ENCODE measurements at regions not wholly inside any gene's neighbourhood (a gene's known extent, or its start where the extent isn't known, plus 50 kb on each side); places are given as distances from the start of the nearest gene placed in this dataset.

DNA sequence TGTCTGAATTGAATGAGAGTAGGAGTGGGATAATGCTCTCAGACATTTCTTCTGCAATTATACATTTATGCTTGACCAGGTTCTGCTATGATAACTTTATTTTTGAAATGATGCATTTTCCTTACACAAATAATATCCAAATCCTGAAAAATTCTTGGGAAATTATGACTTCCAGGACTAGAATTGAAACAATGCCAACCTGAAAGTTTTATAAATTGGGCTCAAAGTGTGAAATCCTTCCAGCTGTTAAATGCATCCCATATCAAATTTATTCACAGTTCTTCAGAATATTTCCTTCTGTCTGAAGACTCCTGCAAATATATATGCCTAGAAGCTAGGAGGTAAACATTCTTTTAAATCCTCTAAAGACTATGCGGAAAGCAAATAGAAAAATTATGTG is 155.7 kb upstream of the EYA4 start:
- TF ChIP-seq, protein P1, sequence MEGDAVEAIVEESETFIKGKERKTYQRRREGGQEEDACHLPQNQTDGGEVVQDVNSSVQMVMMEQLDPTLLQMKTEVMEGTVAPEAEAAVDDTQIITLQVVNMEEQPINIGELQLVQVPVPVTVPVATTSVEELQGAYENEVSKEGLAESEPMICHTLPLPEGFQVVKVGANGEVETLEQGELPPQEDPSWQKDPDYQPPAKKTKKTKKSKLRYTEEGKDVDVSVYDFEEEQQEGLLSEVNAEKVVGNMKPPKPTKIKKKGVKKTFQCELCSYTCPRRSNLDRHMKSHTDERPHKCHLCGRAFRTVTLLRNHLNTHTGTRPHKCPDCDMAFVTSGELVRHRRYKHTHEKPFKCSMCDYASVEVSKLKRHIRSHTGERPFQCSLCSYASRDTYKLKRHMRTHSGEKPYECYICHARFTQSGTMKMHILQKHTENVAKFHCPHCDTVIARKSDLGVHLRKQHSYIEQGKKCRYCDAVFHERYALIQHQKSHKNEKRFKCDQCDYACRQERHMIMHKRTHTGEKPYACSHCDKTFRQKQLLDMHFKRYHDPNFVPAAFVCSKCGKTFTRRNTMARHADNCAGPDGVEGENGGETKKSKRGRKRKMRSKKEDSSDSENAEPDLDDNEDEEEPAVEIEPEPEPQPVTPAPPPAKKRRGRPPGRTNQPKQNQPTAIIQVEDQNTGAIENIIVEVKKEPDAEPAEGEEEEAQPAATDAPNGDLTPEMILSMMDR (IDR thresholded peaks at IDR 0.05; ENCODE audit: unreplicated experiment) = no peak
- no peak for DNase-seq (ENCODE audit: unreplicated experiment)
- Mint-ChIP-seq H3K4me3 (ENCODE audit: unreplicated experiment) (no peak overlapping the region), H3K4me1 (ENCODE audit: insufficient read depth, unreplicated experiment) (no peaks in the 10 kb centered on the region), H3K36me3 (ENCODE audit: insufficient read depth, unreplicated experiment) (no peaks in the 10 kb centered on the region), H3K27ac (ENCODE audit: low read depth, unreplicated experiment) (no peak overlapping the region), H3K9me3 (ENCODE audit: unreplicated experiment) (no peaks in the 10 kb centered on the region), H3K27me3 (ENCODE audit: insufficient read depth, unreplicated experiment) (peaks cover 86% of the 10 kb centered on the region)
- ChIA-PET POLR2A (no interaction called here), CTCF (interaction anchor here (0.7 to 1.0 kb wide), 2 partner anchors 123 to 685 kb away, joined by 3 read pairs; no protein-coding TSS in a partner anchor)
- no TSS peak for BruUV-seq (replicated peaks)
- intact Hi-C loops (cut with micrococcal nuclease) = no loop called here

DNA sequence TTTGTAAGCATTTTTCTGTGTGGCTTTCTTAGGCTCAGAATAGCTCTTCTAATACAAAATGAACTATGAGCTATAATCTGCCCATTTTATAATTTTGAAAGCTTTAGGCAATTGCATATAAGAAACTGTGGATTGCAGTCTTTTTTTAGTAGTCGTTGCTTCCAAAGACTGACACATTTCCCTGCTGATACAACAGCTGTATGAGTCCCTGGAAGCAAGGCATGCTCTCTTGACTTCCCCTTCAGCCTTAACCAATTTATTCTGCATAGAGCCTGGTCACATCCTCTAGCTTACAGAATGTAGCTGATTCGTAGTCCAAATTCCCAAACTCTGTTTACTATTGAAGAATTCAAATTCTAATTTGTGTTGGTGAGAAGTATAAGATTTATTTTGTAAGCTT is 155.3 kb upstream of the EYA4 start:
- TF ChIP-seq, protein P1 (IDR thresholded peaks at IDR 0.05; ENCODE audit: unreplicated experiment) = no peak
- H3K4me1 Mint-ChIP-seq (ENCODE audit: insufficient read depth, unreplicated experiment) = no peaks in the 10 kb centered on the region
- POLR2A ChIA-PET = no interaction called here
- H3K4me3 Mint-ChIP-seq (ENCODE audit: unreplicated experiment) = no peak overlapping the region
- intact Hi-C loops (cut with micrococcal nuclease) = no loop called here
- no peaks in the 10 kb centered on the region for H3K9me3 Mint-ChIP-seq (ENCODE audit: unreplicated experiment)
- DNase-seq (ENCODE audit: unreplicated experiment) = no peak
- peaks cover 84% of the 10 kb centered on the region for H3K27me3 Mint-ChIP-seq (ENCODE audit: insufficient read depth, unreplicated experiment)
- BruUV-seq (replicated peaks) = no TSS peak
- no peaks in the 10 kb centered on the region for H3K36me3 Mint-ChIP-seq (ENCODE audit: insufficient read depth, unreplicated experiment)
- no peak overlapping the region for H3K27ac Mint-ChIP-seq (ENCODE audit: low read depth, unreplicated experiment)
- CTCF ChIA-PET = interaction anchor here (0.7 to 1.0 kb wide), 2 partner anchors 123 to 685 kb away, joined by 3 read pairs; no protein-coding TSS in a partner anchor

DNA sequence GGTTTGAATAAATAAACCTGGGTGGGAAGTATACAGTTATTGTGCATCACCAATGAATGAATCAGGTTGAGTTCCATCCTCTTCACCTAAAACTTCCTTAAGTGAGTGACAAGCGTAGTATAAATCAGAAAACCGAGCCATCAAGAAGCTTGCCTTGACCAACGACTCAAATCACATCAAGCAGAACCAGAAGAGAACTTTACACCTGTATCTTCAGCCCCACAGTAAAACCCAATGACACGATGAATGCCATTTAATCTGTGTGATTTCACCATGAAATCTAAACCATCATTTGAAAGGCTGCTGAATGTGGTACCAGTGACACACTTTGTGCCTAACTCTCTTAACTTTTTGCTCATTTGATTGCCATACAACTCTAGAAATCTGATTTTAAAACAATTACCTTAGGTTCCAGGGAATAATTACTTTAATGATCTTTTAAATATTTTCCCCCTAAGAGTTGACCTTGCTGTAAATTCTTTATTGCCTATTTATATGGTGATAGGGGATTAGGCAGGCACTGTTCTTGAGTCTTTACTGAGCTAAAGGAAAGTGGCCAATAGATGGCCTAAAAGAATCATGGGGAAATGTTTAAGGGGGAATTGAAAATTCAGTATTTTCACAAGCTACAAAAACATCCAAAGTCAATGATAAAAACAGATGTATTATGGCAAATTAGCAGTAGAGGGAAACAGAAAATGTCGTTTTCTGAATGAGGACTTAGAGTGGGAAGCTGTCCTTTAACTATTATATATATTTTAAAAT is 152.0 kb upstream of the EYA4 start:
- no peak for DNase-seq (ENCODE audit: unreplicated experiment)
- TF ChIP-seq, protein P1 (IDR thresholded peaks at IDR 0.05; ENCODE audit: unreplicated experiment) = no peak
- Mint-ChIP-seq H3K27ac (ENCODE audit: low read depth, unreplicated experiment) (no peak overlapping the region), H3K4me3 (ENCODE audit: unreplicated experiment) (no peak overlapping the region), H3K27me3 (ENCODE audit: insufficient read depth, unreplicated experiment) (peaks cover 86% of the 10 kb centered on the region), H3K4me1 (ENCODE audit: insufficient read depth, unreplicated experiment) (no peaks in the 10 kb centered on the region), H3K36me3 (ENCODE audit: insufficient read depth, unreplicated experiment) (no peaks in the 10 kb centered on the region), H3K9me3 (ENCODE audit: unreplicated experiment) (no peaks in the 10 kb centered on the region)
- intact Hi-C loops (cut with micrococcal nuclease) = no loop called here
- CTCF ChIA-PET = interaction anchor here (0.6 kb wide), 1 partner anchor 236 kb away, joined by 4 read pairs; no protein-coding TSS in a partner anchor
- POLR2A ChIA-PET = no interaction called here
- no TSS peak for BruUV-seq (replicated peaks)

DNA sequence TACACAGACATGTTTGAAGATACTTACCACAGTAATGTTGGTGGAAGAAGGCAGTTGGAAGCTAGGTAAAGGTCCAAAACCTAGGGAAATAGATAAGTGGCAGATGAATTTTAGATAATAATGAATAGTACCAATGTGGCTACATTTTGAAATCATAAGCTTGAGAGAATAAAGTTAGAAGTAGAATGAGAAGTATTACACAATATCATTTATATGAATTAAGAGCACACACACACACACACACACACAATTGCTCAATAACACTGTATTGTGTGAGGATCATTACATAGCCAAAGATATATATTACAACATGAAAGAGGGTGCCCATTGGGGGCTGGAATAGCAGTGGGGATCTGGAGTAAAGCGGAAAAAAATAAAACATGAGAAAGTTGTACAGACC is 149.0 kb upstream of the EYA4 start:
- TF ChIP-seq, protein P1 (IDR thresholded peaks at IDR 0.05; ENCODE audit: unreplicated experiment) = no peak
- no peak for DNase-seq (ENCODE audit: unreplicated experiment)
- intact Hi-C loops (cut with micrococcal nuclease) = no loop called here
- no peak overlapping the region for H3K4me3 Mint-ChIP-seq (ENCODE audit: unreplicated experiment)
- peaks cover 94% of the 10 kb centered on the region for H3K27me3 Mint-ChIP-seq (ENCODE audit: insufficient read depth, unreplicated experiment)
- ChIA-PET CTCF (no interaction called here), POLR2A (no interaction called here)
- H3K9me3 Mint-ChIP-seq (ENCODE audit: unreplicated experiment) = no peaks in the 10 kb centered on the region
- H3K4me1 Mint-ChIP-seq (ENCODE audit: insufficient read depth, unreplicated experiment) = no peaks in the 10 kb centered on the region
- no peaks in the 10 kb centered on the region for H3K36me3 Mint-ChIP-seq (ENCODE audit: insufficient read depth, unreplicated experiment)
- H3K27ac Mint-ChIP-seq (ENCODE audit: low read depth, unreplicated experiment) = no peak overlapping the region
- BruUV-seq (replicated peaks) = no TSS peak

Data from MCF 10A (cell line).